ENCODE measurements at regions not wholly inside any gene's neighbourhood (a gene's known extent, or its start where the extent isn't known, plus 50 kb on each side); places are given as distances from the start of the nearest gene placed in this dataset.

- no peak for DNase-seq (ENCODE audit: low read depth, low spot score)
Observed at GRCh38 chr9:85263288-85263687, 478.5 kb downstream of the AGTPBP1 start.

- DNase-seq (ENCODE audit: low read depth, low spot score) = no peak
Observed at GRCh38 chr9:85262333-85262732, 479.4 kb downstream of the AGTPBP1 start.

- no peak for DNase-seq (ENCODE audit: low read depth, low spot score)
Observed at GRCh38 chr9:85260275-85260845, 481.4 kb downstream of the AGTPBP1 start.

- DNase-seq (ENCODE audit: low read depth, low spot score) = peak; percentile 77
Observed at GRCh38 chr9:85258823-85259370, 482.9 kb downstream of the AGTPBP1 start.

- no peak for DNase-seq (ENCODE audit: low read depth, low spot score)
Observed at GRCh38 chr9:85258236-85258635, 483.5 kb downstream of the AGTPBP1 start.

- DNase-seq (ENCODE audit: low read depth, low spot score) = no peak
Observed at GRCh38 chr9:85249313-85249621, 492.5 kb downstream of the AGTPBP1 start.

- DNase-seq (ENCODE audit: low read depth, low spot score) = peak; percentile 16
Observed at GRCh38 chr9:85248514-85249312, 493.0 kb downstream of the AGTPBP1 start.

GRCh38 chr9:85246541-85246940 is 495.2 kb downstream of the AGTPBP1 start:
- DNase-seq (ENCODE audit: low read depth, low spot score) = peak; percentile 33

- DNase-seq (ENCODE audit: low read depth, low spot score) = no peak
Observed at GRCh38 chr9:85244856-85245255, 496.9 kb downstream of the AGTPBP1 start.

GRCh38 chr9:85243977-85244376 is 497.8 kb downstream of the AGTPBP1 start:
- no peak for DNase-seq (ENCODE audit: low read depth, low spot score)

- DNase-seq (ENCODE audit: low read depth, low spot score) = no peak
Observed at GRCh38 chr9:85237478-85237877, 504.3 kb downstream of the AGTPBP1 start.

- no peak for DNase-seq (ENCODE audit: low read depth, low spot score)
Observed at GRCh38 chr9:85230081-85230480, 511.7 kb downstream of the AGTPBP1 start.

- DNase-seq (ENCODE audit: low read depth, low spot score) = no peak
Observed at GRCh38 chr9:85228111-85228855, 513.5 kb downstream of the AGTPBP1 start.

- DNase-seq (ENCODE audit: low read depth, low spot score) = no peak
Observed at GRCh38 chr9:85225180-85225579, 516.6 kb downstream of the AGTPBP1 start.

GRCh38 chr9:85224729-85225128 is 517.0 kb downstream of the AGTPBP1 start:
- DNase-seq (ENCODE audit: low read depth, low spot score) = no peak

GRCh38 chr9:85224301-85224700 is 517.5 kb downstream of the AGTPBP1 start:
- no peak for DNase-seq (ENCODE audit: low read depth, low spot score)

GRCh38 chr9:85223506-85224125 is 518.1 kb downstream of the AGTPBP1 start:
- DNase-seq (ENCODE audit: low read depth, low spot score) = no peak

GRCh38 chr9:85216601-85217000 is 525.2 kb downstream of the AGTPBP1 start:
- DNase-seq (ENCODE audit: low read depth, low spot score) = no peak

- no peak for DNase-seq (ENCODE audit: low read depth, low spot score)
Observed at GRCh38 chr9:85215961-85216360, 525.8 kb downstream of the AGTPBP1 start.

GRCh38 chr9:85215416-85215815 is 526.3 kb downstream of the AGTPBP1 start:
- DNase-seq (ENCODE audit: low read depth, low spot score) = no peak

- DNase-seq (ENCODE audit: low read depth, low spot score) = peak; percentile 6
Observed at GRCh38 chr9:85213650-85214607, 527.8 kb downstream of the AGTPBP1 start.

Measured in ELF-1 (cell line).